H7 (cell line): ENCODE measurements at regions not wholly inside any gene's neighbourhood (a gene's known extent, or its start where the extent isn't known, plus 50 kb on each side); places are given as distances from the start of the nearest gene placed in this dataset.
"Not testable (repeated sequence)": the region's sequence is repeated elsewhere in the genome, so short reads cannot be mapped to it uniquely, and the experiment has no call there.

ENCODE experiments used
- DNase-seq: peaks from one replicate; pipeline ENCODE4 v3.0.0; 2012
- H3K27me3 ChIP-seq: 2 replicates; pipeline ENCODE4 v1.6.0; 2011; ENCODE audit warnings: mild to moderate bottlenecking, low read length; ENCODE audit not compliant: control insufficient read depth, insufficient read depth
- H3K36me3 ChIP-seq: replicated peaks from 2 replicates; pipeline ENCODE4 v1.5.1; 2011; ENCODE audit warnings: low read length; ENCODE audit not compliant: control insufficient read depth, insufficient read depth
- H3K4me3 ChIP-seq: 2 replicates; pipeline ENCODE4 v1.5.1; 2011; ENCODE audit warnings: low read depth, mild to moderate bottlenecking, control low read depth, low read length, moderate library complexity; ENCODE audit not compliant: insufficient read depth

GRCh38 chr1:241447031-241447644, 72.4 kb downstream of the FH start:
- no peak for DNase-seq
- no peaks in the 10 kb centered on the region for H3K36me3 ChIP-seq
- no peaks in the 10 kb centered on the region for H3K27me3 ChIP-seq
- H3K4me3 ChIP-seq: no peak overlapping the region

- no peaks in the 10 kb centered on the region for H3K36me3 ChIP-seq
- no peak overlapping the region for H3K4me3 ChIP-seq
- no peaks in the 10 kb centered on the region for H3K27me3 ChIP-seq
- DNase-seq: no peak
Observed at GRCh38 chr1:241444836-241445235, 74.7 kb downstream of the FH start.

DNA sequence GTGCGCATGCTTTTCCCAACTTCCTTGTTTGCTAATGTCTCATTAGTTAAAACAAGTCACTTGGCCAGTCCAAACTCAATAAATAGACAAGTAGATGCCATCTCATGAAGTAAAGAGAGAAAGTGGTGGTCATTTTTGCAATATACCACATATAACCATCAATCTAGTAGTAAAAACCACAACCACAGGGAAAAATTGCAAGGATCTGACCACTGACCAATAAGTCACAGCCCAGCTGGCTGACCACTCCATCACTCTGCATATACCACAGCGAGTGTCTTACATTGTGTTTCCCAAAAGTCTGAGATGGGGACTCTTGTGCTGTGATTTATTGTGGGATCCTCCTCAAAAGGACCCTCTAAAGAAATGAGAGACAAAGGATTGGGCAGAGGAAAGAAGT, 76.0 kb downstream of the FH start:
- DNase-seq: no peak
- H3K27me3 ChIP-seq: no peaks in the 10 kb centered on the region
- no peak overlapping the region for H3K4me3 ChIP-seq
- H3K36me3 ChIP-seq: no peaks in the 10 kb centered on the region

GRCh38 chr1:241442686-241443085, 76.9 kb downstream of the FH start:
- Histone ChIP-seq H3K27me3 (no peaks in the 10 kb centered on the region), H3K36me3 (no peaks in the 10 kb centered on the region), H3K4me3 (no peak overlapping the region)
- no peak for DNase-seq

- DNase-seq: no peak
- H3K27me3 ChIP-seq: no peaks in the 10 kb centered on the region
- no peak overlapping the region for H3K4me3 ChIP-seq
- no peaks in the 10 kb centered on the region for H3K36me3 ChIP-seq
Observed at GRCh38 chr1:241440904-241441303, 78.7 kb downstream of the FH start.

GRCh38 chr1:241438686-241439085, 80.9 kb downstream of the FH start:
- H3K36me3 ChIP-seq, H3K27me3 ChIP-seq, H3K4me3 ChIP-seq, DNase-seq: not testable (repeated sequence)

DNA sequence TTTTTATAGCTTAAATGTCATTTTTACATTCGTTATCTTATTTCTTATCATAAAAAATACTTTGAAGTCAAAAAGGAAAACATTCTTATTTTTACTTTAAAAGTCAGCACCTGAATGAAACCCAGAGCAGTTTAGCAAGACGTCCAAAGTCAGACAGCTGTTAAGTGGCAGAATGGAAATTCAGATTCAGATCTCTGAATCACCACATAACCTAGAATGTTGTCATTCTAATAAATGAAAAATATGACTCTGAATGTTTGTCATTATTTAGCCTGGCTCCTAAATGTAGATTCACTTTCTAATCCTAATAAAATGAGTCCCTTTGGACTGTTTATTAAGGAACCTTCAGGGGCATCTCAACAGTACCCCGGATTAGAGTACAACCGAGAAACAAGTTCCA, 75.2 kb upstream of the RGS7 start:
- H3K27me3 ChIP-seq: no peaks in the 10 kb centered on the region
- no peaks in the 10 kb centered on the region for H3K36me3 ChIP-seq
- H3K4me3 ChIP-seq: no peak overlapping the region
- DNase-seq: no peak

GRCh38 chr1:241425091-241425490, 68.1 kb upstream of the RGS7 start:
- not testable (repeated sequence) for H3K4me3 ChIP-seq, H3K36me3 ChIP-seq, DNase-seq
- H3K27me3 ChIP-seq: peaks cover 18% of the 10 kb centered on the region

DNA sequence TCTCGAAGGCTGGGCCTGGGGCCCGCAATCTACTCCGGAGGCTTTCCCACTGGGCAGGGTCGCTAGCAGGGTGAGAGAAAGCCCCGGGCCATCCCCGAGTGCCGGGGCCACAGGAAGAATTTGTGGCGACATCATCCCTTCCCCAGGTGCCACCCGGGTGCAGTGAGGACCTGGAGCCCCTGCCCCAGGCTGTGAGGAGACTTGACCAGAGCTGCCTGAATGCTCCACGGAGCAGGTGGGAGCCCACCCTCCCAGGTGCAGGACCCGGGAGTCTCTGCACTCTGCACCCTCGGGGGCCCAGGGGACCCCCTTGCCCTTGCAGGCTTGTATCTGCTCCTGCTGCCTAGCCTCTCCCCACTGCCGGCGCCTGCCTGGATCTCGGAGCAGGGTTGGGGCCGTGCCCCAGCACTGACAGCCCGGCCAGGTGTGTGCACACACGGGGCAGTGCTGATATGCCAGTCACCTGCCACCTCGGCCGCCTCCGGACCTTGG, 67.5 kb upstream of the RGS7 start:
- Histone ChIP-seq H3K4me3 (peak overlapping the region; percentile 61), H3K27me3 (peaks cover 18% of the 10 kb centered on the region), H3K36me3 (no peaks in the 10 kb centered on the region)
- DNase-seq: no peak

- DNase-seq: peak; percentile 83
- Histone ChIP-seq H3K36me3 (no peaks in the 10 kb centered on the region), H3K4me3 (peak overlapping the region; percentile 61), H3K27me3 (peaks cover 18% of the 10 kb centered on the region)
Observed at GRCh38 chr1:241423541-241424479, 66.8 kb upstream of the RGS7 start.

DNA sequence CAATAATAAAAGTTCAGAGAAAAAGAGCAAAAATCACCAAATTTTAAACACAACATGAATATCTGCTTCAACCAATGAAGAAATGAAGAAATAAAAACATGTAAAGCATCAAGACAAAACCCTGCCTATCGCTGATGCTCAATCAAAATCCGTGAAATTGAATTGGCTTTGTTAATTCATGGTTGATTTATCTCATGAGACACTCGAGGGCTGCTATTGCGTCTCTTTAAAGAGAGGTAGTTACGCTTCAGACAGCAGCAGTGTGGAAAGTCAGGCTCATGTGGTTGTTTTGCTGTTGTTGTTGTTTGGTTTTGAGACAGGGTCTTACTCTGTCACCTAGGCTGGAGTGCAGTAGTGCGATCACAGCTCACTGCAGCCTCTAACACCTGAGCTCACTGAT, 65.5 kb upstream of the RGS7 start:
- DNase-seq: no peak
- Histone ChIP-seq H3K27me3 (peaks cover 18% of the 10 kb centered on the region), H3K4me3 (no peak overlapping the region), H3K36me3 (no peaks in the 10 kb centered on the region)

DNA sequence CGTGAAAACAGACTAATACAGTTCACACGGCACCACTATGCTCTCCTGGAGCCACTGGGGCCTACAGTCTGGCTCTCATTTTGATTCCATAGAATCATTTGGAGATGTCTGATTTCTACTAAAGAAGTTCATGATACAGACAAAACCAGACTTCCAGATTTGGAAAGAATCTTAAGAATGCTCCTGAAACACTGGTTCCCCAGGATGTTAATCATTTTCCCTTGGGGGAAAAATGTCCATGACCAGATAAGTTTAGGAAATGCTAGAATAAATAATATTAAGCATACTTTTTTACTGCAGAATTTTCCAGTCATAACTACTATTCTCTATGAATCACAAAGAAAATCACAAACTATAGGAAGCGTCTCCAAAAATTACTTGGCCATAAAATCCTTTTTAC, 63.0 kb upstream of the RGS7 start:
- H3K36me3 ChIP-seq: no peaks in the 10 kb centered on the region
- no peak for DNase-seq
- no peak overlapping the region for H3K4me3 ChIP-seq
- H3K27me3 ChIP-seq: peaks cover 18% of the 10 kb centered on the region

DNA sequence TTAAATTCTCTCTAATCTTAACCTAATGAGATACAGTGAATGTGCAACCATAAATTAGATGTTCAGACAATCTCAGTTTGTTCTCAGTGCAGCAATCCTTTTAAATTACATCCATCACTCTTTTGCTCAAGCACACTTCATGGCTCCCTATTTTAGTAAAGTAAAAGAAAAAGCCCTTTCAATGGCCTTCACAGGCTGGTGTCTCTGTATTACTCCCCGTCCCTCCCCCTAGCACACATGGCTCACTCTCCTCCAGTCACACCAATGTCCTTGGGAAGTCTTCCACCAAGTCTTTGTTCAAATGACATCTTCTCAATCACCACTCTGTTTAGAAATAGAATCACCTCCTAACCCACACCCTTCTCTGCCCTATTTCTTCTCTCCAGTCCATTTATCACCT, 60.3 kb upstream of the RGS7 start:
- Histone ChIP-seq H3K4me3 (no peak overlapping the region), H3K36me3 (no peaks in the 10 kb centered on the region), H3K27me3 (no peaks in the 10 kb centered on the region)
- no peak for DNase-seq

GRCh38 chr1:241413974-241414373, 57.0 kb upstream of the RGS7 start:
- DNase-seq: peak; percentile 24
- Histone ChIP-seq H3K27me3 (no peaks in the 10 kb centered on the region), H3K4me3 (no peak overlapping the region), H3K36me3 (no peaks in the 10 kb centered on the region)

DNA sequence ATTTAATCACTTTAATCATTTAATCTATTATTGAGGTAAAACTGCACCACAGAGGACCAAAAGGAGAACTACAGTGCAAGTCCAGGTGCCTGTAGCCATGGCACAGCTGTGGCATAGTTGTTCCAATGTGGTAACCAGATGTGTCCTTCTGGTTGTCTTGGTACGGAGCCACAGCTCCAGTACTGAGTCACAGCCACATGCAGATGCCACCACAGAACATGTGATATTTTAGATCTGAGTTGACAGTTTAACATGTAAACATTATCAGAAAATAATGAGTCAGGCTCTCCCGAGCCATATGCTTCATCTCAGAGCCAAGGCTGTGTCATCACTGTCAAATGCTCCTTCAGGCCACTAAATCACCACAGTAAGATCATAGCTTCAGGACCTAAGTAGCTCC, 56.4 kb upstream of the RGS7 start:
- H3K36me3 ChIP-seq: no peaks in the 10 kb centered on the region
- H3K27me3 ChIP-seq: no peaks in the 10 kb centered on the region
- H3K4me3 ChIP-seq: no peak overlapping the region
- DNase-seq: no peak
